Activated effector memory CD4-positive, alpha-beta T cell treated with Interleukin-2 at 50 U/mL for 16 hours (primary cell): ENCODE measurements at regions not wholly inside any gene's neighbourhood (a gene's known extent, or its start where the extent isn't known, plus 50 kb on each side); places are given as distances from the start of the nearest gene placed in this dataset.
"Not testable (repeated sequence)": the region's sequence is repeated elsewhere in the genome, so short reads cannot be mapped to it uniquely, and the experiment has no call there.

Experiments used
- DNase-seq: peaks from one replicate; pipeline ENCODE4 v3.0.0-alpha.2; 2020

DNA sequence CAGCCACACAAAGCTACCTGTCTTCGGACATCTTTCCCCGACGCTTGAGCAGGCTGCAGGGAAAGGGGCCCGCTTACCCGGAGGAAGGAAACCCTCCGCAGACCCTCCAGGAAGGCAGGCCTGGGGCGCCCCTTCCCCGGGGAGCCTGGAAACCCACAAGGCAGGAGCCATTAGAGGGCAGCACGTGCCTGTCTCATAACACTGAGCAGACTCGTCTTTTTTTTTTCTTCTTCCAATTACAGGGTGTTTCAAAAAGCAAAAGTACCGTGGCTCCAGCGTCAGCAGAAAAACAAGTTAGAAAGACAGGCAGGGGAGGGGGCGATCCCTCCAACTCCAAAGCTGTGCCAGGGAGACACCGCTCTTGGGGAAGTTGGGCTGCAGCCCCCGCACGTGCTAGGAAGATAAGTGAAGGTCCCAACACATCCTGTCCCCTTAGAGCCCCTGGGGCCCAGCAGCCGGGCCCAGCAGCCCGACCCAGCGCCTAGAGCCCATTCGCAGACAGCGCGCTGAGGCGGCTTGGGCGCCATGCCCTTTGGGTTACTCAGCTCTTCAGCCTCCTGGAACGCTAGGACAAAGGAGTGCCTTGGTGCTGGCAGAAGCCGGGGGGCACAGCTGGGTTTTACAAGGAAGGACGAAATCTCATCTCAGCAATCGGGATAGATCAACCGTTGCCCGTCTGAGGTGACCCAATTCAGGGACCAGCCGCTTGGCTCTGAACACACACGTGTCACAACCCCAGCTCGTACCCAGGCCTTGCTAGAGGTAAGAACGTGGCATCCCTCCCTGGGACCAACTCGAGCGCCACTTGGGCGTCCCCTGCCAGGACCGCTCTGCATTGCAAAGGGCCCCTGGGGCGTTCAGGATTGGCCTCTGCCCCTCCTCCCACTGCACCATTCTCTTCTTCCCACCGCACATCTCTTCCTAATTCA is 136.3 kb downstream of the LY86 start:
- DNase-seq = peak; percentile 10

DNA sequence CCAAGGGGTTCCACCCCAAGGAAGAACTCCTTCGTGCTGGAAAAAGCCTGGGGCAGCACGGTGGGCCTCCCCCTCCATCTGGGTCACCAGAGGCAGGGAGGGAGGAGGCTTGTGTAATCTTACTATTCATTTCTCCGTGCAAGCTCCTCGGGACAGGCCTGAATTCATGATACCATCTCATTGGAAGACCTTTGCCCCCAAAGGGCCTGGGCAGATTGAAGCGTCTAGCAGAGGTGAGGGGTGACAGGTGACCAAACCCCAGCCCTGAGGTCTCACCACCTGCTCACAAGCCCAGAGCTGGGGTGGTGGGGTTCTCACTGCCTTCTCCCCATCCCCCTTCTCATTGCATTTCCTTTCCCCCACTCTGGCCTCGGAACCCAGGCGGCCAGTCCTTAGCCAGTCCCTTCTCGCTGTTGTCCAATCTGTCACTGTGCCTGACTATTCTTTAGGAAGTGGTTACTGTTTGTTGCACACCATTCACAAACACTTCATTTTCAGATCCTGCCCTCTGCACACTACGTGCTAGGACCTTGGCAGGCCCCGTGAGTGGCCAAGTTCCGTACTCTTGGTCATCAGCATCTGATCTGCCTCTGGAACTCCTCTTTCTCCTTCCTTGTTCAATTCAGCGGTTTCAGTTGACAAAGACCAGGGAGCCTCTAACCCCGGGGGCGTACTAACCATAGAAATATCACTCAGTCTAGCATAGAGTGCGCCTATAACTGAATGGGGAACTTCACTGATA is 137.1 kb downstream of the LY86 start:
- DNase-seq = no peak

DNA sequence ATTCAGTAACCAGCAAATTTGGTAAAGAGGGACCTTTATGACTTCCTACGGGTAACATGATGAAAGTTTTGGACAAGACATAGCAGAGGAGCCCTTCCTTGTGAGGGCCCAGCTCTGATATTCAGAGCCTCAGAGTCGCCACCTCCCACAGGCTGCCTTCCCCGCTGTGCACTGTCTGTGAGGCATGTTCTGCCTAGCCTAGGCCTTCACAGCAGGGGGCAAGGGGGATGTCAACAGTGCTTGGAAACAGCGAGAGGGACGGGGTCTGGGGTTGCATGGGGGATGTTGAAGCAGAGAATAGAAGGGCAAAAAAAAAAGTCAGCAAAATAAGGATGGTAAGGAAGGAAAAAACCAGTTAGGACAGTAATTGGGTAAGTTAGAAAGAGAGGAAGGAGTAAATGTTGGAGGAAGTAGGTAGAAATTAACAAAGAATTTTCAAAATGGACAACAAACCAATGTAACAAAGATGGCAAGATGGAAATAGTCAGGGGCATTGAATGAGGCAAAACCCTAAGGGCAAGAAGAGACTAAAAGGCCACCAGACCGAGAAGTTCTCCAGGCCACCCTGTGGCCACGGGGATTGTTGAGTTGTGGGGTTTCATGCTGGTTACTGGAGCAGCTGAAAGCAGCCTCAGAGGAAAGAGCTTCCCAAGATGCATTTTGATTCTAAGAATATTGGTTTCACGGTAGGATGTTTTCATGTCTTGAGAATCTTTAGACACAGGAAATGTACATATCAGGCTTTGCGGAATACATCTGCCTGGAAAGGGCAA is 139.8 kb downstream of the LY86 start:
- no peak for DNase-seq

DNA sequence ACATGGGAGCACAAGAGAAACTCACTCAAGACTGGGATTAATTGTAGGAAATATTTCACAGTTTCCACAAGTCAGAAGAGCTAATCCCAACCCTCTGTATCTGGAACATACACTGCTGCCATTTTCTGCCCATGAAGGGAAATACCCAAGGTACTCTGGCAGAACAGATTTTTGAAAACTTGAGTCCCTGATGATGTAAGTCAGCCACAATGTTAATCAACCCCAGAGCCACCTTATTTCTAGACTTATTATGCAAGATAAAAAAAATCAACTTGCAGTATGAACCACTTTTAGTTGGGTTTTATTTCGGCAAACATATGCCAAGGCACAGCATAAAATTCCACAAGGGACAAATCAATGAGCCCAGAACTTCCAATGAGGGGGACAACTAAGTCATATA is 141.5 kb downstream of the LY86 start:
- DNase-seq = no peak

DNA sequence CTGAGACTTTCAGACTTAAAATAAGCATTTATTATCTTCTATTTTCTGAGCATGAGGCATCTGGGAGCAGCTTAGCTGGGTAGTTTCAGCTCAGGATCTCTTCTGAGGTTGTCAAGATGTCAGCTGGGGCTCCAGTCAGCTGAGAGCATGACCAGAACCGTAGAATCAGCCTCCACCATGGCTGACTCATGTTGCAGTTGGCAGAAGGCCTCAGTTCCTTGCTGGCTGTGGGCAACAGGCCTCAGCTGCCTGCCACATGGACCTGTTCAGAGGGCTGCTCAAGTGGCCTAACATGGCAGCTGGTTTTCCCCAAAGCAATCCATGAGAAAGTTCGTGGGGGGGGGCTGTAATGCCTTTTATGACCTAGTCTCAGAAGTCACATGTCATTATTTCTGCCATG is 142.3 kb downstream of the LY86 start:
- no peak for DNase-seq

DNA sequence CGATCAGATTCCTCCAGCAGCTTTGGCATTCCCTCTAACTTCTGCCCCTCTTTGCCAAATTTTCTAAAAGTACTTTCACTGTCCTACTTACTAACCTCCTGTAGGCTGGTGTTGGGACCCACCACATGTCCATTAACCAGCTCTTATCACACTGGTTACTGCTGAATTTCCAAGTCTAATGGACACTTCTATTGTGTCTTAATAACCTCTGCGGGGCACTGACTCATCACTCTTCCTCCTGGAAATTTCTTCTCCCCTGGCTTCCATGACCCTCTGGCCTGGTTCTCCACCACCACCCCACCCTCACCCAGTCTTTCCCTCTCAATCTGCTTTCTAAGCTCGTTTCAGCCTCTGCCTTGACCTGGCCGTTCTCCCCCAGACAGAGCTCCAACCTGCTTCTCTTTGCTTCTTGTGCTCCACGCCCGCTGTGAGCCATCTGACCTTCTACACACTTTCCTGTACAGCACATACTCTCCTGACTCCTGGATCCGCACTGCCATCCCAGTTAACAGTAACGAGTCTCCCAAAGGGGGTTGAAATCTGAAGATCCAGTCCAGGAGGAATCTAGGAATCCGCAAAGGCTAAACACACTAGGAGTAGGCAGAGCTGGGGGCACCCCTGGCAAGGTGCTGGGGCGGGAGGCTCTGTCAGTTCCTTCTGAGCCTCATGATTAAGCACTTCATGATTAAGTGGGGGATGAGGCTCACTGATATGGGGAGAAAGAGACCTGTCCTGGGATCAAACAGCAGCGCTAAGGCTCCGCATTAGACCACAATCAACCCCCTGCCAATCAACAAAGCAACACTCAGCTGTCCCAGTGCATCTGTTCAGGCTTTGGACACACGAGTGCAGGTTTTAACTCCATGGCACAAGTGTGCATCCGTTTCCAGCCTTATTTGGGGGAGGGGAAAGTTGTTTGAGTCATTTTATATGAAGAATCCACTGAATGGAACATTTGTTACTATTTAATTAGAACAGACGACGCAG is 146.3 kb downstream of the LY86 start:
- no peak for DNase-seq

DNA sequence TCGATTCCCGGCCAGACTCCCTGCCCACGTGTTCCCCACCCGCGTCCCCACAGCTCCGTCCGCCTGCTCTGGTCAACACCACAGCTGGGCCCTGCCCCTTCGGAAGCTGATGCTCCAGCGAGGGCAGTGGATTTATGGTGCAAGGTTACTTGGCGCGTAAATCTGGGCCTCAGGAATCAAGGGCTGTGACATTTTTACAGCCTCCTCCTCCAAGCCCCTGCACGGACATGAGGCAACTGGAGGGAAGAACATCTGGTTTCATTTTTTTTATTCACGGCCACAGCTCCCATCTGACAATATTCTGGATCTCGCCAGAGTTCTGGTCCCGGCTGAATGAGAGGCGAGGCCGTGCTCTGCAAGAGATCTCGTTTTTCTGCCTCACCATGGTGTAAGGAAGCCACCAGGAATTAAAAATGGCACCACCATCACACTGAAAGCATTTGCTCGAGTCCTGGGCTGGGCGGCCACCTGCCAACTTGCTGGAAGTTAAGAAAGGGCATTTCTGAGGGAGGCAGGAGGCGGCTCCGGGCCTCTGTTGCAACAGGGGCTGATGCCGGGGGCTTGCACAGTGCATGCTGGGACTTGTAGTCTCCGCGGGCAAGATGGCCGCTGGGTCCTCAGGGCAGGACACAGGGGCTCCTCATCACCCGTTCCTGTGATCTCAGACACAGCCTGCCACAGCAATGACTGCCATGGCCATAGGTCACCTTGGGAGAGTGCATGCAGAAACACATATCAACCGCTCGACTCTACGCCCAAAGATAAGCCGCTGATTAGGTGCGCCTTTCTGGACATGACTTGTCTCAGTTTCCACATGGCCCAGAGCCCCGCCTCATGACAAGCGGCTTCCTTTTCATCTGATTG is 148.5 kb downstream of the LY86 start:
- DNase-seq = no peak

DNA sequence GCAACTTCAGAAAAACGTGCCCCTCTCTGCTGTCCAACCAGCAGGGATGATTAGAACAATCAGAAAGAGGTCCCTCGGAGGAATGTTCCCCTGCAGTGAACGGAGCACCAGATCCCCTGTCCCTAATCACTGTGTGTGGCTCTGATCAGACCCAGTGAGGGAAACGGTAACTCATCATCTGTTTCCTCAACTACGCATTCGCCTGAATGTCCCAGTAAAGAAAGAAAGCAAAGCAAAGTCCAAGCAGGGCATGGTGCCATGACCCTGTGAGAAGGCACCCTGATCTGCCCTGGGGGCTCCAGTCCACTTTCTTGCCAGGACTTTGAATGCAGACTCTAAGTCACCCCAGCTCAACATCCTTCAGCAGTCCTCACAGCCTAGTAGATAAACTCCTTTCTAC is 149.2 kb downstream of the LY86 start:
- no peak for DNase-seq

DNA sequence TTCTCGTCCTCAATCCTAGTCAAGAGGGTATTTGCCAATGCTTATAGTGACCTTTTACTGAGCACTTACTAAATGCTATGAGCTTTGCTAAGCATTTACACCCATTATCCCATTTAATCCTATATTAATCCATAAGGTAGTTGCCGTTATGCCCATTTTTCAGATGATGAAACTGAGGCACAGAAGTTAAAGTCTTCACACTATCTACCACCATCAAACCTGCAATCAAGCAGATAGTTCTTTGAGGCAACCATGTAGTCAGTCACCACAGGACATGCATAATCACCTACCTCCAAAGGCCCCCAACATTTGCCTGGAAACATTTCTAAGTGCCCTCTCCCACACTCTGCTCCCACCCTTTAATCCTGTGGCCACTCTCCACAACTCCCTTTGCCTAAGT is 149.6 kb downstream of the LY86 start:
- DNase-seq = no peak

DNA sequence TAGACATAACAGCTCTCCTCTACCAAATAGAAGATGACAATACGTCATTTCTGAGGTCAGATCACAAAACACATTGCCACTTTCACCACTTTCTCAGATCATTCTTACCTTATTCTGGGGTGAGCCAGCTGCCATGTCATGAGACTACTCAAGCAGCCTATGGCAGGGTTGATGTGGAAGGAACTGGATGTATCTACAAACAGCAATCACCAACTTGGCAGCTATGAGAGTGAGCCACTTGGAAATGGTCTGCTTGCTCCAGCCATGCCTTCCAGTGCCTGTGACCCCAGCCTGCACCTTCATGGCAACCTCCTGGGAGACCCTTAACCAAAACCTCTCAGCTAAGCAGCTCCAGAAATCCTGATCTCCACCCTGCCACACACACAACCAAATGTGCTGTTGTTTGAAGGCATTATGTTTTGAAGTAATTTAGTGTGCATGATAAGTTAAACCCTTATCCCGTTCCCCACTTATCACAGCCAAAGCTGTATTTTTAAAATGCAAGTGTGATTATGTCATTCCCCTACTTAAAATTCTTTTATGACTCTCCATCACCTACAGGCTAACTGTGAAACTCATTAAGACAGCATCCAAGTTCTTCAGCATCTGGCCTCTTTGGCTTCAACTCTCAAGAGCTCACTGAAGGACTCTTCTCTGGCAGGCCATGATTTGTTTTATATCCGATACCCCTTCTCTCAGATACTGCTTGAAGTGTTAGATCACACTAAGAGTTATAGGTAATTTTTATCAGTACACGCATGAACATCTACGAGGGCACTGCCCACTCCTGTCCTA is 150.6 kb downstream of the LY86 start:
- no peak for DNase-seq

DNA sequence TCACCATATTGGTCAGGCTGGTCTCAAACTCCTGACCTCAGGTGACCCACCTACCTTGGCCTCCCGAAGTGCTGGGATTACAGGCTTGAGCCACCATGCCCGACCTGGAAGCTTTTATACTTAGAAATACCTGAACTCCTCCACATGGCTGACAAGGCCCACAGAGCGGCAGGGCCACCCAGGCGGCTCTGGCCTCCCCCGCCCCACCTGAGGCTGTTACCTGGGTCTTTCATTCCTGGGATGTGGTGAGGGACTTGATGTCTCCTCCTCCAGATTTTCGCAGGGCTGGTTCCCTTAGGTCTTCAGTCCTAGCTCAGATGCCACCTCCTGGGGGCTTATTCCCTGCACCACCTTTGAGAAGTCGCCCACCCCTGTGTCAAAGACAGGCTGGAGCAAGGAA is 152.1 kb downstream of the LY86 start:
- DNase-seq = no peak

DNA sequence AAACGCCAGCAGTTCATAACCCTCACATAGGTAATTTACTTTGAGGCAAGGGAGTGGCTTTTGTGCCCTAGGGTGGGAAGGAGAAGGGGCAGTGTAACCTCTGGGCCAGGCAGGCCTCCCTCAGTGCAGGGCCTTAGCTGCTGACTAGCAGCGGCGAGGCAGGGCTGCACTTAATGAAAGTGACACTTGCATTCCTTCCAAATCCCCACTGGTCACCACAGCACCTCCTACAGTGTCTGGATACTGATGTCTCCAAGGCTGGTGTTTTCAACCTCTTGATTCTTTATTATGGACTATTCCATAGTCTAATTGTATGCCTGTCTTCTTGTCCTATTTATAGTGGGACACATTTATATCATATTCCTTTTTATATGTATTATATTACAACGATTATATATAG is 152.7 kb downstream of the LY86 start:
- no peak for DNase-seq

DNA sequence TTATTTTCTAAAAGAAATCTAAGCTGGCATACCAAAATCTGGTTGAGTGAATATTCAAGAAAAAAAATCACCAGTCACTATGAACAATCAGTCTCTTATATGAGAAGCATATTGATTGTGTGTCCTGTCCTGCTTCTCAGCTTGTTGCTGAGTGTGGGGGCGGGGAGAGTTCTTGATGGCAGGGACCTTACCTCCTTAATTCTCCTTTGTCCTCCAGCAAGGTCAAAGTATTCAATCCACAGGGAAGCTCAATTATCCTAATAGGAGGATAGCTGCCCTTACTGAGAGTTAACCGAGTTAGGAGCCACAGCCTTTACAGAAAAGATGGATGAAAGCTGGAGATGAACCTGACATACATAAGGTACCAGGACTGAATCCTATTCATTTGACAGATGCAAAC is 154.0 kb downstream of the LY86 start:
- DNase-seq = no peak

DNA sequence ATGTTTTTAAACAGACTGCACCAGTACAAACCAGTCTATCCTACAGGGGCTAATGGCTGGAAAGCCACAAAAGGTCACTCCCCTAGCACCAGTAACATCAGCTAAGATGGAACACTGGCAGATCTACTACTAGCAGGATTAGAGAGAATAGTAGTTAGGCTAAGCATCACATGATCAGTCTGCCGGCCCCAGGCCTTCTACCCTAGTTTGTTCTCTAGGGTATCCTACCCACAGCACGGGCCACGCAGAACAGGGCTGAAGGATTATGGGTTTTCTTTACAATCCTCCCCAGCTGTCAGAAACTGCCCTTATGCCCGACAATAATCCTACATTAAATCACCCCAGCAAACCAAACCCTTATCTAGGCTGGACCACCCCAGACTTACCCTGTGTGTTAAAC is 156.0 kb downstream of the LY86 start:
- no peak for DNase-seq

DNA sequence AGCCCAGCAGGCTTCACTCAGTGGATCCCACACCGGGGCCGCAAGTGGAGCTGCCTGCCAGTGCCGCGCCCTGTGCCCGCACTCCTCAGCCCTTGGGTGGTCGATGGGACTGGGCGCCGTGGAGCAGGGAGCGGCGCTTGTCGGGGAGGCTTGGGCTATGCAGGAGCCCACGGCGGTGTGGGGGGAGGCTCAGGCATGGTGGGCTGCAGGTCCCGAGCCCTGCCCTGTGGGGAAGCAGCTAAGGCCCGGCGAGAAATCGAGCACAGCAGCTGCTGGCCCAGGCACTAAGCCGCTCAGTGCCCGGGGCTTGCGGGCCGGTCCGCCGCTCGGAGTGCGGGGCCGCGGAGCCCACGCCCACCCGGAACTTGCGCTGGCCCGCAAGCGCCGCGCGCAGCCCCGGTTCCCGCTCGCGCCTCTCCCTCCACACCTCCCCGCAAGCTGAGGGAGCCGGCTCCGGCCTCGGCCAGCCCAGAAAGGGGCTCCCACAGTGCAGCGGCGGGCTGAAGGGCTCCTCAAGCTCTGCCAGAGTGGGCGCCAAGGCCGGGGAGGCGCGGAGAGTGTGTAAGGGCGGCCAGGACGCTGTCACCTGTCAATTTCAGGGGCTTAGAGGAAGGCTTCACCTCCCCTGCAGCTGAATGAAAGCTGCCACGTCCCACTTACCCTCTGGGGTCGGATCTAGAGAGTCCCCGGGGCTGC is 157.3 kb downstream of the LY86 start:
- not testable (repeated sequence) for DNase-seq

DNA sequence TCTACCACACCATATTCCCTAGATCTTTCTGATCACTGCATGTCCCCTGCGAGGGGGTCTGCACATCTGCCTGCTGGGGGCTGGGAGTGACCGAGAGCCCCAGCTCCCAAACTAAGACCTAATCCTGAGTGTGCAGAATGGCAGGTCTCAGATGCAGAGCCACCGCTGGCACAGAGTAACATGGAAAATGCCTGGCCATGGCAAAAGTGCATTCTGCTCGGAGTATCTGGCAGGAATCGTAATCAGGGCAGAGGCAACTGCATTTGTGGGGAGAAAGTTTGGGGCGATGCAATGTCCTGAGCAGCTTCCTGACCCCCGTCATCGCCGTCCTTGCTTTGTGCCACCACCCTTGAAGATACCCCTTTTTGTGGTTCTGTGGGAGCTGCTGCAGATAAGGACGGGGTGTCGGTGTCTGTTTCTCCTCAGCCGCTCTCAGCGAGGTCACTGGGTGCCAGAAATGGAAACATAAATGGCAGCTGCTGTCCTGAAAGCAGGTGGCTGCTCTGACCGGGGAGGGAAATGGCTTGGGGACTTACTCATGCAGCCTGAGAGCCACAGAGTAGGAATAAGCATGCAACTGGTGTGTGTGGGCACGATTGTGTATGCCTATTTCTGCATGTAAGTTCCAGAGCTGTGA is 157.9 kb downstream of the LY86 start:
- no peak for DNase-seq

DNA sequence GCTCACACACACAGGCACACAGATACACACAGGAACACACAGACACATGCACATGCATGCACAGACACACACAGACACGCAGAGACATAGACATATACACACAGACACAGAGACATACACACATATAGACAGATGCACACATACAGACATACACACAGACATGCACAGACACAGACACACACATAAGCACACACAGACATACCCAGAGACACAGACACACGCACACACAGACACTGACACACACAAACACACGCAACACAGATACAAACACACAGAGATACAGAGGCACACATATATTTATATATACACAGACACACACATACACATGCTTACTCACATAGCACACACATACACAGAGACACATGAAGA is 158.4 kb downstream of the LY86 start:
- DNase-seq = no peak

DNA sequence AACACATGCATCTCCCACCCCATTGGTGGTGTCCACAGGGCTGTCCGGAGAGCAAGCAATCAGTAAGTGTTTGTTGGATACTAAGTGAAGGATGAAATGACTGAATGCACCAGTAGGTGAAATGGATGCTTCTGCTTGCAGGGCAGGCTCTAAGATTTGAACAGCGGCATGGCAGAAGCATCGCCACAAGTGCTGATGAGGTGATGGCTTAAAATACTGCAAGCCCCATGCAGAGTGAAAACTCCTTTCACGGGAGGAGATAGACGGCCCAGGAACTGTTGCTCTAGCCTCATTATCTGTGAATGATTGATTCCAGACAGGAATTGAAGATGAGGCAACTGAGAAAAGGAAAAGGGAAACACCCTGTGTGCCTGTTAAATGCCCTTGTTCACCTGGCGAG is 158.9 kb downstream of the LY86 start:
- no peak for DNase-seq

DNA sequence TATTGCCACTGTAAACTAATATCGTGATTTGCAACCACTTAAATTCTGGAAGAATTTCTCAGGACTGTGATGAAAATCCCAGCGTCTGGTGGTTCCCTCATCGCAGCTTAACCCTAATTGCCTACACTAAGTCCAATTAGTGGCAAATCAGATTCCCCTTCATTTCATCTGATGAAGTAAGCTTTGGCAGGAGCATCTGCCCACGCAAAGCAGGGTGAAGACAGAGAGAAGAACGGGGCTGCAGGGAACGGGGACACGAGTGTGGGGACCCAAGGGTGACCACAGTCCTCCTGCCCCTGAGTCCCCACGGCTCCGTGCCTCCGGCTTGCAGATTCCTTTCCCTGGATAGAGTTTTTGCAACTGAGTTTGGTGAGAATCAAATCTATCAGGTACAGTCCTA is 159.5 kb downstream of the LY86 start:
- DNase-seq = no peak
